ENCODE measurements at regions not wholly inside any gene's neighbourhood (a gene's known extent, or its start where the extent isn't known, plus 50 kb on each side); places are given as distances from the start of the nearest gene placed in this dataset.

GRCh38 chr1:187631984-187632383, 803.2 kb downstream of the PLA2G4A start:
- no peak for ATAC-seq (ENCODE audit: poor library complexity)
- no peaks in the 10 kb centered on the region for H3K4me1 ChIP-seq (ENCODE audit: insufficient read depth, low read length)
- Mint-ChIP-seq H3K27me3 (no peaks in the 10 kb centered on the region), H3K9me3 (peaks cover 18% of the 10 kb centered on the region), H3K27ac (no peak overlapping the region), H3K4me1 (ENCODE audit: low read depth) (no peaks in the 10 kb centered on the region), H3K36me3 (ENCODE audit: low read depth) (no peaks in the 10 kb centered on the region), H3K4me3 (no peak overlapping the region)
- H3K4me3 ChIP-seq (ENCODE audit: low read length): no peak overlapping the region
- ChIA-PET CTCF (no interaction called here), POLR2A (no interaction called here)
- TF ChIP-seq, protein P1, sequence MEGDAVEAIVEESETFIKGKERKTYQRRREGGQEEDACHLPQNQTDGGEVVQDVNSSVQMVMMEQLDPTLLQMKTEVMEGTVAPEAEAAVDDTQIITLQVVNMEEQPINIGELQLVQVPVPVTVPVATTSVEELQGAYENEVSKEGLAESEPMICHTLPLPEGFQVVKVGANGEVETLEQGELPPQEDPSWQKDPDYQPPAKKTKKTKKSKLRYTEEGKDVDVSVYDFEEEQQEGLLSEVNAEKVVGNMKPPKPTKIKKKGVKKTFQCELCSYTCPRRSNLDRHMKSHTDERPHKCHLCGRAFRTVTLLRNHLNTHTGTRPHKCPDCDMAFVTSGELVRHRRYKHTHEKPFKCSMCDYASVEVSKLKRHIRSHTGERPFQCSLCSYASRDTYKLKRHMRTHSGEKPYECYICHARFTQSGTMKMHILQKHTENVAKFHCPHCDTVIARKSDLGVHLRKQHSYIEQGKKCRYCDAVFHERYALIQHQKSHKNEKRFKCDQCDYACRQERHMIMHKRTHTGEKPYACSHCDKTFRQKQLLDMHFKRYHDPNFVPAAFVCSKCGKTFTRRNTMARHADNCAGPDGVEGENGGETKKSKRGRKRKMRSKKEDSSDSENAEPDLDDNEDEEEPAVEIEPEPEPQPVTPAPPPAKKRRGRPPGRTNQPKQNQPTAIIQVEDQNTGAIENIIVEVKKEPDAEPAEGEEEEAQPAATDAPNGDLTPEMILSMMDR (IDR thresholded peaks at IDR 0.05): no peak
- peaks cover 0 to 10% of the 10 kb centered on the region in 2 experiments for H3K9me3 ChIP-seq (ENCODE audit: control insufficient read depth in 1 of 2, insufficient read depth in 1 of 2, low read length in 2 of 2)
- intact Hi-C loops (cut with DNase I, micrococcal nuclease): no loop called here
- no peak for DNase-seq
- H3K36me3 ChIP-seq (ENCODE audit: insufficient read depth, low read length): no peaks in the 10 kb centered on the region
- no peaks in the 10 kb centered on the region for H3K27me3 ChIP-seq (ENCODE audit: control insufficient read depth in 1 of 2, insufficient read depth in 2 of 2, low read length in 2 of 2)
- H3K27ac ChIP-seq (ENCODE audit: low read depth in 1 of 2, low read length in 2 of 2): no peak overlapping the region

DNA sequence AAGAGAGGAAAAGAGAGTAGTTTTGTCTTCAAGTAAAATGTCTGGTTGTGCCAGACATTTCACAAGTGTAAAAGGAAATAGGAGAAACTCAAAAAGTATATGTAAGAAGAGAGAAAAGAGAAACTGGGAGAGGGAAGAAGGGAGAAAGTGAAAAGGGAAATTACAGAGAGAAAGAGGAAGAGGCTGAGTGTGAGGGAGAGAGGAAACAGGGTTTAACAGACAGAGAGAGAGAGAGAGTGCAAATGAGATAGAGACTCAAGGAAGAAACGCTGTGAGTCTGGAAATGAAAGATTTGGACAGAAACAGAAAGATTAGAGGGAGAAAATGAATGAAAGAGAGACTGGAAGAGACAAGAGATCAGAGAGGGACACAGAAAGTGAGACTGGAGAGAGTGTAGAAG, 806.2 kb downstream of the PLA2G4A start:
- no peaks in the 10 kb centered on the region for H3K4me1 ChIP-seq (ENCODE audit: insufficient read depth, low read length)
- H3K36me3 Mint-ChIP-seq (ENCODE audit: low read depth): no peaks in the 10 kb centered on the region
- ATAC-seq (ENCODE audit: poor library complexity): no peak

GRCh38 chr1:187638733-187639434, 810.1 kb downstream of the PLA2G4A start:
- ATAC-seq (ENCODE audit: poor library complexity): no peak
- peaks cover 14% of the 10 kb centered on the region for H3K9me3 Mint-ChIP-seq
- no peak for DNase-seq
- Histone ChIP-seq H3K27me3 (ENCODE audit: control insufficient read depth in 1 of 2, insufficient read depth in 2 of 2, low read length in 2 of 2) (no peaks in the 10 kb centered on the region), H3K36me3 (ENCODE audit: insufficient read depth, low read length) (no peaks in the 10 kb centered on the region), H3K9me3 (ENCODE audit: control insufficient read depth in 1 of 2, insufficient read depth in 1 of 2, low read length in 2 of 2) (peaks cover 0 to 16% of the 10 kb centered on the region in 2 experiments), H3K27ac (ENCODE audit: low read depth in 1 of 2, low read length in 2 of 2) (no peak overlapping the region), H3K4me1 (ENCODE audit: insufficient read depth, low read length) (no peaks in the 10 kb centered on the region), H3K4me3 (ENCODE audit: low read length) (no peak overlapping the region)
- no peaks in the 10 kb centered on the region for H3K4me1 Mint-ChIP-seq (ENCODE audit: low read depth)
- no peak overlapping the region for H3K27ac Mint-ChIP-seq
- ChIA-PET POLR2A (no interaction called here), CTCF (no interaction called here)
- intact Hi-C loops (cut with DNase I, micrococcal nuclease): no loop called here
- H3K27me3 Mint-ChIP-seq: no peaks in the 10 kb centered on the region
- TF ChIP-seq, protein P1 (IDR thresholded peaks at IDR 0.05): no peak
- no peaks in the 10 kb centered on the region for H3K36me3 Mint-ChIP-seq (ENCODE audit: low read depth)
- H3K4me3 Mint-ChIP-seq: no peak overlapping the region

More for the DNA sequence above, 806.2 kb downstream of the PLA2G4A start:
- TF ChIP-seq, protein P1 (IDR thresholded peaks at IDR 0.05): no peak
- Mint-ChIP-seq H3K4me1 (ENCODE audit: low read depth) (no peaks in the 10 kb centered on the region), H3K4me3 (no peak overlapping the region), H3K27ac (no peak overlapping the region), H3K27me3 (no peaks in the 10 kb centered on the region), H3K9me3 (peaks cover 21% of the 10 kb centered on the region)
- intact Hi-C loops (cut with DNase I, micrococcal nuclease): no loop called here
- Histone ChIP-seq H3K27me3 (ENCODE audit: control insufficient read depth in 1 of 2, insufficient read depth in 2 of 2, low read length in 2 of 2) (no peaks in the 10 kb centered on the region), H3K27ac (ENCODE audit: low read depth in 1 of 2, low read length in 2 of 2) (no peak overlapping the region), H3K9me3 (ENCODE audit: control insufficient read depth in 1 of 2, insufficient read depth in 1 of 2, low read length in 2 of 2) (peaks cover 0 to 10% of the 10 kb centered on the region in 2 experiments), H3K4me3 (ENCODE audit: low read length) (no peak overlapping the region), H3K36me3 (ENCODE audit: insufficient read depth, low read length) (no peaks in the 10 kb centered on the region)
- CTCF ChIA-PET: no interaction called here
- POLR2A ChIA-PET: no interaction called here
- no peak for DNase-seq
